ENCODE measurements at regions not wholly inside any gene's neighbourhood (a gene's known extent, or its start where the extent isn't known, plus 50 kb on each side); places are given as distances from the start of the nearest gene placed in this dataset.
A peak's percentile ranks its signal among the peaks of the same experiment; 100 is the strongest.

- no peak for TF ChIP-seq CTCF (IDR thresholded peaks at IDR 0.05)
- H3K4me1 ChIP-seq: no peaks in the 10 kb centered on the region
- H3K4me3 ChIP-seq: no peak overlapping the region
- no peak overlapping the region for H3K27ac ChIP-seq
- no peaks in the 10 kb centered on the region for H3K27me3 ChIP-seq
- no peaks in the 10 kb centered on the region for H3K9me3 ChIP-seq
- peak in 2 of 3 donors; percentile 18 to 34 for DNase-seq
- no peaks in the 10 kb centered on the region for H3K36me3 ChIP-seq
Measured at GRCh38 chr10:131737543-131738395, 163.0 kb upstream of the PPP2R2D start.

- TF ChIP-seq POLR2A (IDR thresholded peaks at IDR 0.05) (no peak), CTCF (IDR thresholded peaks at IDR 0.05) (no peak)
- H3K4me3 ChIP-seq: no peak overlapping the region
- H3K36me3 ChIP-seq: no peaks in the 10 kb centered on the region
- H3K9me3 ChIP-seq: no peaks in the 10 kb centered on the region
- no peaks in the 10 kb centered on the region for H3K4me1 ChIP-seq
- H3K27me3 ChIP-seq: no peaks in the 10 kb centered on the region
- DNase-seq: peak in 2 of 3 donors; percentile 19 to 29
- H3K27ac ChIP-seq: no peak overlapping the region
Measured at GRCh38 chr10:131738396-131738735, 162.4 kb upstream of the PPP2R2D start.

DNA sequence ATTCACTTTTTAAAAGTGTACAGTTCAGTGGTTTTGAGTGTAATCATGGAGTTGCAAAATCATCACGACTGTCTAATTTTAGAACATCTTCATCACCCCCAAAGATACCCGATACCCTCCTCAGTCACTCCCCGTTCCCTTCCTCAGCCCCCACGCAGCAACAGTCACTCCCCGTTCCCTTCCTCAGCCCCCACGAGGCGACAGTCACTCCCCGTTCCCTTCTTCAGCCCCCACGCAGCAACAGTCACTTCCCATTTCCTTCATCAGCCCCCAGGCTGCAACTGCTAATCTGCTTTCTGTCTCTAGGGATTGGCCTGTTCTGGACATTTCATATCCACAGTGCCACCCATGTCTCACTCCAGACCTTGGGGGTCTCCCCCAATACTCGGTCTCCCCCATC is 161.6 kb upstream of the PPP2R2D start:
- TF ChIP-seq CTCF (IDR thresholded peaks at IDR 0.05) (no peak), POLR2A (IDR thresholded peaks at IDR 0.05) (no peak)
- H3K27me3 ChIP-seq: no peaks in the 10 kb centered on the region
- H3K4me3 ChIP-seq: no peak overlapping the region
- H3K9me3 ChIP-seq: no peaks in the 10 kb centered on the region
- H3K4me1 ChIP-seq: no peaks in the 10 kb centered on the region
- no peaks in the 10 kb centered on the region for H3K36me3 ChIP-seq
- no peak for DNase-seq
- H3K27ac ChIP-seq: no peak overlapping the region

- no peaks in the 10 kb centered on the region for H3K27me3 ChIP-seq
- H3K4me3 ChIP-seq: no peak overlapping the region
- H3K27ac ChIP-seq: no peak overlapping the region
- H3K4me1 ChIP-seq: no peaks in the 10 kb centered on the region
- H3K36me3 ChIP-seq: no peaks in the 10 kb centered on the region
- peak in 2 of 3 donors; percentile 34 to 37 for DNase-seq
- TF ChIP-seq CTCF (IDR thresholded peaks at IDR 0.05) (no peak), POLR2A (IDR thresholded peaks at IDR 0.05) (no peak)
- no peaks in the 10 kb centered on the region for H3K9me3 ChIP-seq
Measured at GRCh38 chr10:131742500-131742951, 158.3 kb upstream of the PPP2R2D start.

DNA sequence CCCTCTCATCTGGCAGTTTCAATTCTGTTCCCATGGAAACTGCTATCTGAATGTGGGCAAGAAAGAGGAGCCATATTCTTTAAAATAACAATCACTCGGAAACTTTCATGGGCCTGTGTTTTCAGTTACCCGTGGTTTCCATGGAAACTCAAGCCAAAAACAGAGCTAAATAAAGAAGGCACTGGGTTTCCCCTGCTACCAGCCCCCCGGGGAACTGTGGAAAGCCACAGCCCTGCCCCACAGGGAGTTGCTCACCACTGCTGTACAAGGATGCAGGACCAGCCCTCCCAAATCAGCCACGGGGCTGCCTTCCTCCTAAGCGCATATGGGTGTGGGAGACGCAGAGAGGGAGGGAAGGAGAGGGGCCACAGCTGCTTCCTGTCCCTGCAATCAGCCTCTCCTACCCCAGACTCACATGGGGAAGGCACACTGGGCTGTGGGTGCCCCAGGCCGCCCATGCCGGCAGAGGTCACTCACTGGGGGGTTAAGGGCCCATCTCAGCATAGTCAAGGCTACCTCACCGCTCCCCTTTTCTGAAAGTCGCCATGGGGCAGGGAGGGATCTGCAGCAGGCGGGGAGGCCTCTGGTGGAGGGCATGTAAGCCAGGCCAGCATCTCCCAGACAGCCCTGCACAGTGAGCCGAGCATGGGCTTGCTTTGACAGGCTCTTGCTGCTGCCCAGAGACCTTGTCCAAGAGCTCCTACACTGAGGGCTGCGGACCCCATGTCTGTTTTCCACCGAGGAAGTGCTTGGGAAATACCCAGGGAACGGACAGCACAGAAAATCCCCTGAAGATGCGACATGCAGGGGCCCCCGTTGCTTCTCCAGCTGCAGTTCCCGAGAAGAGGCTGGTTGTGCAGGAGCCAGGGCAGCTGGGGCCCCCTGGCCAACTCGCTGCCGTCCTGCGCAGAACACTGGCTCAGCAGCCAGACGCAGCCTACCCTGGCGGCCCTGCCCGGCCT is 157.3 kb upstream of the PPP2R2D start:
- DNase-seq: peak in 2 of 3 donors; percentile 28 to 44
- Histone ChIP-seq H3K27ac (no peak overlapping the region), H3K36me3 (no peaks in the 10 kb centered on the region), H3K27me3 (no peaks in the 10 kb centered on the region), H3K9me3 (no peaks in the 10 kb centered on the region), H3K4me3 (no peak overlapping the region), H3K4me1 (no peaks in the 10 kb centered on the region)
- TF ChIP-seq CTCF (IDR thresholded peaks at IDR 0.05): no peak
- TF ChIP-seq POLR2A (IDR thresholded peaks at IDR 0.05): no peak

Measured in Peyer's patch (tissue), 4 donors.